OCI-LY7 (cell line): ENCODE measurements at regions not wholly inside any gene's neighbourhood (a gene's known extent, or its start where the extent isn't known, plus 50 kb on each side); places are given as distances from the start of the nearest gene placed in this dataset.

Experiments
- BruUV-seq: library from RNA; stranded (reverse); fragments of 400-500 nt; replicated peaks from 2 replicates; lab custom pipeline; 2021; lab: Mats Ljungman, UMichigan
- CTCF ChIA-PET: fragments of 300-600 bp; sonication (Branson Sonifier 250); formaldehyde crosslinking; loops from one replicate; lab custom pipeline; 2022; ENCODE audit warnings: antibody characterized with exemption; ENCODE audit not compliant: unreplicated experiment; lab: Charles Lee
- POLR2A ChIA-PET: fragments of 300-600 bp; sonication (Branson Sonifier 250); formaldehyde crosslinking; loops from one replicate; lab custom pipeline; 2022; ENCODE audit warnings: antibody characterized with exemption; lab: Charles Lee
- DNase-seq: peaks from one replicate; pipeline ENCODE4 v3.0.0-alpha.2; 2015; ENCODE audit warnings: low spot score
- H2AFZ ChIP-seq: fragments of 200-600 bp; sonication (generic), shearing (Covaris generic); 2 replicates; pipeline ENCODE4 v1.6.1; 2014; ENCODE audit warnings: mild to moderate bottlenecking, antibody characterized with exemption, low read length, moderate library complexity
- H3K27ac ChIP-seq: fragments of 200-600 bp; sonication (generic); 2 replicates; pipeline ENCODE4 v1.5.1; 2014; ENCODE audit warnings: mixed run types, low read depth, mild to moderate bottlenecking, moderate library complexity, low read length, inconsistent platforms; ENCODE audit not compliant: poor library complexity, severe bottlenecking
- H3K36me3 ChIP-seq: fragments of 200-600 bp; sonication (generic); 2 replicates; pipeline ENCODE4 v1.6.1; 2014; ENCODE audit warnings: mild to moderate bottlenecking, antibody characterized with exemption, low read length, moderate library complexity, mixed read lengths; ENCODE audit not compliant: insufficient read depth
- H3K4me1 ChIP-seq: fragments of 200-600 bp; sonication (generic); 2 replicates; pipeline ENCODE4 v1.5.1; 2014; ENCODE audit warnings: mild to moderate bottlenecking, low read length; ENCODE audit not compliant: insufficient read depth, poor library complexity, severe bottlenecking
- H3K4me2 ChIP-seq: fragments of 200-600 bp; sonication (generic); 2 replicates; pipeline ENCODE4 v1.6.1; 2014; ENCODE audit warnings: mild to moderate bottlenecking, low read length
- H3K4me3 ChIP-seq: fragments of 200-600 bp; sonication (generic); 2 replicates; pipeline ENCODE4 v1.5.1; 2014; ENCODE audit warnings: mild to moderate bottlenecking, low read depth, low read length; ENCODE audit not compliant: poor library complexity, severe bottlenecking
- H3K79me2 ChIP-seq: fragments of 200-600 bp; sonication (generic); 2 replicates; pipeline ENCODE4 v1.6.1; 2016; ENCODE audit warnings: low read depth, mild to moderate bottlenecking, low read length, moderate library complexity, mixed read lengths; ENCODE audit not compliant: insufficient read depth
- H3K9me2 ChIP-seq: fragments of 200-600 bp; sonication (generic); 2 replicates; pipeline ENCODE4 v1.6.1; 2016; ENCODE audit warnings: mild to moderate bottlenecking, low read length, mixed read lengths; ENCODE audit not compliant: insufficient read depth
- H3K9me3 ChIP-seq: fragments of 200-600 bp; sonication (generic); 2 replicates; pipeline ENCODE4 v1.6.1; 2014; ENCODE audit warnings: mild to moderate bottlenecking, mixed run types, low read length, mixed read lengths
- H4K20me1 ChIP-seq: fragments of 200-600 bp; sonication (generic); 2 replicates; pipeline ENCODE4 v1.6.1; 2014; ENCODE audit warnings: mild to moderate bottlenecking, antibody characterized with exemption, low read length, moderate library complexity, mixed read lengths; ENCODE audit not compliant: insufficient read depth
- EZH2phosphoT487 ChIP-seq: fragments of 200-600 bp; sonication (generic); IDR thresholded peaks from 2 replicates; pipeline ENCODE4 v1.6.1; 2018; ENCODE audit warnings: low read depth, borderline replicate concordance, mild to moderate bottlenecking, mixed run types, antibody characterized with exemption, low read length, moderate library complexity, mixed read lengths
- intact Hi-C: fragments of 100-400 bp; cut with micrococcal nuclease; formaldehyde crosslinking; loops from one replicate; pipeline ENCODE4 v1.10.0; 2022; ENCODE audit not compliant: unreplicated experiment
- TF ChIP-seq, protein P1 (sequence below): fragments of 200-600 bp; sonication (generic); conservative IDR thresholded peaks from 2 replicates; pipeline ENCODE4 v1.5.1; 2014; ENCODE audit warnings: mild to moderate bottlenecking, antibody characterized with exemption, low read length, moderate library complexity, mixed read lengths

DNA sequence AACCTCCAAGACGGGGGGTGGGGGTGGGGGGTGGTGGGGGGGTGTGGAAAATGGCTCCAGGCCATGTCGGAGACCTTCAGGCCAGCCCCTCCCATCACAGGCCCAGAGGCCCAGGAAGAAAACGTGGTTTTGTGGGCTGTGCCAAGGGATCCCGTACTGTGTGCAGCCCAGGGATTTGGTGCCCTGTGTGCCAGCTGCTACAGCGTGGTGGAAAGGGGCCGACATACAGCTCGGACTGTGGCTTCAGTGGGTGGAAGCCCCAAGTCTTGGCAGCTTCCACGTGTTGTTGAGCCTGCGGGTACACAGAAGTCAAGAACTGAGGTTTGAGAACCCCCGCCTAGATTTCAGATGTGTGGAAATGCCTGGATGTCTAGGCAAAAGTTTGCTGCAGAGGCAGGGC lies 259.7 kb downstream of the HGF start:
- H3K9me2 ChIP-seq = no peaks in the 10 kb centered on the region
- H3K36me3 ChIP-seq = no peaks in the 10 kb centered on the region
- no peak overlapping the region for H2AFZ ChIP-seq
- no peaks in the 10 kb centered on the region for H3K9me3 ChIP-seq
- intact Hi-C loops = no loop called here
- H3K4me1 ChIP-seq = no peaks in the 10 kb centered on the region
- no peaks in the 10 kb centered on the region for H4K20me1 ChIP-seq
- ChIA-PET POLR2A (no interaction called here), CTCF (no interaction called here)
- TF ChIP-seq, protein P1, sequence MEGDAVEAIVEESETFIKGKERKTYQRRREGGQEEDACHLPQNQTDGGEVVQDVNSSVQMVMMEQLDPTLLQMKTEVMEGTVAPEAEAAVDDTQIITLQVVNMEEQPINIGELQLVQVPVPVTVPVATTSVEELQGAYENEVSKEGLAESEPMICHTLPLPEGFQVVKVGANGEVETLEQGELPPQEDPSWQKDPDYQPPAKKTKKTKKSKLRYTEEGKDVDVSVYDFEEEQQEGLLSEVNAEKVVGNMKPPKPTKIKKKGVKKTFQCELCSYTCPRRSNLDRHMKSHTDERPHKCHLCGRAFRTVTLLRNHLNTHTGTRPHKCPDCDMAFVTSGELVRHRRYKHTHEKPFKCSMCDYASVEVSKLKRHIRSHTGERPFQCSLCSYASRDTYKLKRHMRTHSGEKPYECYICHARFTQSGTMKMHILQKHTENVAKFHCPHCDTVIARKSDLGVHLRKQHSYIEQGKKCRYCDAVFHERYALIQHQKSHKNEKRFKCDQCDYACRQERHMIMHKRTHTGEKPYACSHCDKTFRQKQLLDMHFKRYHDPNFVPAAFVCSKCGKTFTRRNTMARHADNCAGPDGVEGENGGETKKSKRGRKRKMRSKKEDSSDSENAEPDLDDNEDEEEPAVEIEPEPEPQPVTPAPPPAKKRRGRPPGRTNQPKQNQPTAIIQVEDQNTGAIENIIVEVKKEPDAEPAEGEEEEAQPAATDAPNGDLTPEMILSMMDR = no peak
- no peak overlapping the region for H3K4me3 ChIP-seq
- BruUV-seq = no TSS peak
- H3K27ac ChIP-seq = no peak overlapping the region
- no peaks in the 10 kb centered on the region for H3K79me2 ChIP-seq
- no peak for DNase-seq
- no peak overlapping the region for H3K4me2 ChIP-seq

DNA sequence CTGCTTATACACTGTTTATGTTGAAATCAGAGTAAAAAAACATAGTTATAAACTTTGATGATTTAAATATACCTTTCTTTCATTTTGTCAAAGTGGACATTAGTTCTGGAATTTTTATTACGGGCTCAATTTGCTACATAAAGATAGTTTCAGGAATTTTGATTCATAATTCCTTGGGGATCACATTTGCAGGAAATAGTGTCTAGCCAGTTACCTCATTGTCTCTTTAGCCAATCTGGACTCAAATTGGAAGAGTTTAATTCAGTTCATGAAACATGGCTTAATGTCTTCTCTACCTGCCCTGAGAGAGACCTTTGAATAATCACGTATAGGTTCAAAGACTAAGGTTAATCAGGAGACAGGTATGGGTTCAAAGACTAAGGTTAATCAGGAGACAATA lies 262.6 kb downstream of the HGF start:
- POLR2A ChIA-PET = interaction anchor here (0.7 kb wide), 1 partner anchor 721 kb away, joined by 4 read pairs; no protein-coding TSS in a partner anchor
- H3K27ac ChIP-seq = no peak overlapping the region
- no peak overlapping the region for H3K4me3 ChIP-seq
- no TSS peak for BruUV-seq
- no peaks in the 10 kb centered on the region for H4K20me1 ChIP-seq
- H2AFZ ChIP-seq = no peak overlapping the region
- no peak for TF ChIP-seq EZH2phosphoT487
- TF ChIP-seq, protein P1 = no peak
- H3K36me3 ChIP-seq = no peaks in the 10 kb centered on the region
- CTCF ChIA-PET = no interaction called here
- DNase-seq = no peak
- no peak overlapping the region for H3K4me2 ChIP-seq
- intact Hi-C loops = no loop called here
- H3K4me1 ChIP-seq = no peaks in the 10 kb centered on the region
- H3K9me2 ChIP-seq = no peaks in the 10 kb centered on the region
- no peaks in the 10 kb centered on the region for H3K9me3 ChIP-seq
- no peaks in the 10 kb centered on the region for H3K79me2 ChIP-seq

DNA sequence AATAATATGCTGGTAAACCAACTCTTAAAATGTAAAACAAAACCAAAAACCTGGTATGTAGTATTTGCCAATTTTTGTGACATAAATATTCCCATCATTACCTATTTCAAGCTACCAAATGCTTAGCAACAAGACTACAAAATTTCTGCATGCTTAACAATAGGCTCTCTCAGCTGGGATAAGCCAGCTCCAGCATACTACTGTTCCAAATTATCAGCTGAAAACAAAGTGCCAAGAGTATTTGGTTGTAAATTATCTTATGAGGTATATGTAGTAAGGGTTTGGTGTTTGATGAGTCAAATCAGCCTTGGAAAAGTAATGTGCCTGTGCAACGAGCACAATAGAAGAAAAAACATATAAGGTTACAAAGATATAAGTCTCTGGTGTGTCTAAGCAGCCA lies 263.2 kb downstream of the HGF start:
- ChIA-PET POLR2A (interaction anchor here (0.7 kb wide), 1 partner anchor 294 kb away, joined by 4 read pairs; no protein-coding TSS in a partner anchor), CTCF (no interaction called here)
- Histone ChIP-seq H4K20me1 (no peaks in the 10 kb centered on the region), H3K27ac (no peak overlapping the region), H3K79me2 (no peaks in the 10 kb centered on the region), H3K4me1 (no peaks in the 10 kb centered on the region), H2AFZ (no peak overlapping the region), H3K9me3 (no peaks in the 10 kb centered on the region), H3K36me3 (no peaks in the 10 kb centered on the region), H3K4me3 (no peak overlapping the region), H3K4me2 (no peak overlapping the region), H3K9me2 (no peaks in the 10 kb centered on the region)
- TF ChIP-seq, protein P1 = no peak
- no peak for TF ChIP-seq EZH2phosphoT487
- DNase-seq = no peak
- intact Hi-C loops = no loop called here
- BruUV-seq = no TSS peak
